ENCODE measurements at regions not wholly inside any gene's neighbourhood (a gene's known extent, or its start where the extent isn't known, plus 50 kb on each side); places are given as distances from the start of the nearest gene placed in this dataset.

- no peaks in the 10 kb centered on the region for H3K9me3 ChIP-seq
- no peaks in the 10 kb centered on the region for H3K4me1 ChIP-seq
- no peak overlapping the region for H3K4me3 ChIP-seq
- no peaks in the 10 kb centered on the region for H3K27me3 ChIP-seq
- intact Hi-C loops (cut with DNase I): no loop called here
- no peak for ATAC-seq
- H3K36me3 ChIP-seq: no peaks in the 10 kb centered on the region
- DNase-seq: no peak
- no peak for TF ChIP-seq CTCF (IDR thresholded peaks at IDR 0.05)
- no peak overlapping the region for H3K27ac ChIP-seq
Measured at GRCh38 chr9:20224756-20225155, 397.5 kb downstream of the MLLT3 start.

- no peaks in the 10 kb centered on the region for H3K36me3 ChIP-seq
- no peaks in the 10 kb centered on the region for H3K4me1 ChIP-seq
- ATAC-seq (no peak), DNase-seq (no peak)
- no peak overlapping the region for H3K4me3 ChIP-seq
- H3K9me3 ChIP-seq: no peaks in the 10 kb centered on the region
- TF ChIP-seq CTCF (IDR thresholded peaks at IDR 0.05): no peak
- no peak overlapping the region for H3K27ac ChIP-seq
- no peaks in the 10 kb centered on the region for H3K27me3 ChIP-seq
- intact Hi-C loops (cut with DNase I): no loop called here
Measured at GRCh38 chr9:20220286-20220685, 402.0 kb downstream of the MLLT3 start.

- Histone ChIP-seq H3K27ac (no peak overlapping the region), H3K4me1 (no peaks in the 10 kb centered on the region), H3K4me3 (no peak overlapping the region), H3K27me3 (no peaks in the 10 kb centered on the region), H3K36me3 (no peaks in the 10 kb centered on the region), H3K9me3 (no peaks in the 10 kb centered on the region)
- no peak for TF ChIP-seq CTCF (IDR thresholded peaks at IDR 0.05)
- intact Hi-C loops (cut with DNase I): no loop called here
- ATAC-seq (no peak), DNase-seq (no peak)
Measured at GRCh38 chr9:20219437-20219836, 402.9 kb downstream of the MLLT3 start.

GRCh38 chr9:20217596-20217995 is 404.7 kb downstream of the MLLT3 start:
- Histone ChIP-seq H3K27ac (no peak overlapping the region), H3K9me3 (no peaks in the 10 kb centered on the region), H3K4me1 (no peaks in the 10 kb centered on the region), H3K36me3 (no peaks in the 10 kb centered on the region), H3K4me3 (no peak overlapping the region), H3K27me3 (no peaks in the 10 kb centered on the region)
- ATAC-seq: no peak
- DNase-seq: no peak
- intact Hi-C loops (cut with DNase I): no loop called here
- TF ChIP-seq CTCF (IDR thresholded peaks at IDR 0.05): no peak

GRCh38 chr9:20216438-20216837 is 405.9 kb downstream of the MLLT3 start:
- ATAC-seq (no peak), DNase-seq (no peak)
- no peak for TF ChIP-seq CTCF (IDR thresholded peaks at IDR 0.05)
- Histone ChIP-seq H3K27me3 (no peaks in the 10 kb centered on the region), H3K27ac (no peak overlapping the region), H3K4me3 (no peak overlapping the region), H3K4me1 (no peaks in the 10 kb centered on the region), H3K9me3 (no peaks in the 10 kb centered on the region), H3K36me3 (no peaks in the 10 kb centered on the region)
- intact Hi-C loops (cut with DNase I): no loop called here
